ENCODE measurements at regions not wholly inside any gene's neighbourhood (a gene's known extent, or its start where the extent isn't known, plus 50 kb on each side); places are given as distances from the start of the nearest gene placed in this dataset.

GRCh38 chr7:85415743-85416142 is 228.9 kb upstream of the SEMA3D start:
- Mint-ChIP-seq H3K27ac (ENCODE audit: low read depth, unreplicated experiment) (no peak overlapping the region), H3K9me3 (ENCODE audit: unreplicated experiment) (no peaks in the 10 kb centered on the region), H3K27me3 (ENCODE audit: insufficient read depth, unreplicated experiment) (peaks cover 38% of the 10 kb centered on the region), H3K4me1 (ENCODE audit: insufficient read depth, unreplicated experiment) (no peaks in the 10 kb centered on the region), H3K36me3 (ENCODE audit: insufficient read depth, unreplicated experiment) (no peaks in the 10 kb centered on the region), H3K4me3 (ENCODE audit: unreplicated experiment) (no peak overlapping the region)
- ChIA-PET CTCF (no interaction called here), POLR2A (no interaction called here)
- BruUV-seq (replicated peaks), result no TSS peak
- intact Hi-C loops (cut with micrococcal nuclease), result no loop called here
- TF ChIP-seq, protein P1, sequence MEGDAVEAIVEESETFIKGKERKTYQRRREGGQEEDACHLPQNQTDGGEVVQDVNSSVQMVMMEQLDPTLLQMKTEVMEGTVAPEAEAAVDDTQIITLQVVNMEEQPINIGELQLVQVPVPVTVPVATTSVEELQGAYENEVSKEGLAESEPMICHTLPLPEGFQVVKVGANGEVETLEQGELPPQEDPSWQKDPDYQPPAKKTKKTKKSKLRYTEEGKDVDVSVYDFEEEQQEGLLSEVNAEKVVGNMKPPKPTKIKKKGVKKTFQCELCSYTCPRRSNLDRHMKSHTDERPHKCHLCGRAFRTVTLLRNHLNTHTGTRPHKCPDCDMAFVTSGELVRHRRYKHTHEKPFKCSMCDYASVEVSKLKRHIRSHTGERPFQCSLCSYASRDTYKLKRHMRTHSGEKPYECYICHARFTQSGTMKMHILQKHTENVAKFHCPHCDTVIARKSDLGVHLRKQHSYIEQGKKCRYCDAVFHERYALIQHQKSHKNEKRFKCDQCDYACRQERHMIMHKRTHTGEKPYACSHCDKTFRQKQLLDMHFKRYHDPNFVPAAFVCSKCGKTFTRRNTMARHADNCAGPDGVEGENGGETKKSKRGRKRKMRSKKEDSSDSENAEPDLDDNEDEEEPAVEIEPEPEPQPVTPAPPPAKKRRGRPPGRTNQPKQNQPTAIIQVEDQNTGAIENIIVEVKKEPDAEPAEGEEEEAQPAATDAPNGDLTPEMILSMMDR (IDR thresholded peaks at IDR 0.05; ENCODE audit: unreplicated experiment), result no peak
- DNase-seq (ENCODE audit: unreplicated experiment), result no peak

DNA sequence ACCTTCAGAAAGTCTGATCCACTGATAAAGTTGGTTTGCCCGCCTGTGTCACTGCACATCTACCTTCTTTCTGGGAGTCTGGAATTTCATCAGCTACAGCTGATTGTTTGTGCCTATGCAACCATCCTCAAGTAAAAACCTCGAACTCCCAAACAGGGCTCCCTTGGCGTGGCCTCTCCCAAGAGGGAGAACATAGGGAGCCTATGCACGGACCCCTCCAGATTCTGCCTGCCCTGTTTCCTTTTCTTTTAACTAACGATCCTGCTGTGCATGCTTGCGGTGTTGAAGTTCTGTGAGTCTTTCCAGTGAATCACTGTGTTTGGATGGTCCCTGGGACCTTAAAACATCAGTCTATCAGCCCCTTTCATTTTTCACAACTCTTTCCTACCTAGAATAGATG is 226.9 kb upstream of the SEMA3D start:
- CTCF ChIA-PET, result interaction anchor here (0.6 kb wide), 2 partner anchors 18 to 47 kb away, joined by 3 to 5 read pairs; no protein-coding TSS in a partner anchor
- H3K36me3 Mint-ChIP-seq (ENCODE audit: insufficient read depth, unreplicated experiment), result no peaks in the 10 kb centered on the region
- intact Hi-C loops (cut with micrococcal nuclease), result no loop called here
- no peaks in the 10 kb centered on the region for H3K4me1 Mint-ChIP-seq (ENCODE audit: insufficient read depth, unreplicated experiment)
- no peaks in the 10 kb centered on the region for H3K9me3 Mint-ChIP-seq (ENCODE audit: unreplicated experiment)
- TF ChIP-seq, protein P1 (IDR thresholded peaks at IDR 0.05; ENCODE audit: unreplicated experiment), result no peak
- H3K27me3 Mint-ChIP-seq (ENCODE audit: insufficient read depth, unreplicated experiment), result peaks cover 46% of the 10 kb centered on the region
- POLR2A ChIA-PET, result no interaction called here
- no TSS peak for BruUV-seq (replicated peaks)
- no peak for DNase-seq (ENCODE audit: unreplicated experiment)
- no peak overlapping the region for H3K4me3 Mint-ChIP-seq (ENCODE audit: unreplicated experiment)
- H3K27ac Mint-ChIP-seq (ENCODE audit: low read depth, unreplicated experiment), result no peak overlapping the region

- POLR2A ChIA-PET, result no interaction called here
- Mint-ChIP-seq H3K9me3 (ENCODE audit: unreplicated experiment) (no peaks in the 10 kb centered on the region), H3K4me3 (ENCODE audit: unreplicated experiment) (no peak overlapping the region), H3K27ac (ENCODE audit: low read depth, unreplicated experiment) (no peak overlapping the region), H3K36me3 (ENCODE audit: insufficient read depth, unreplicated experiment) (no peaks in the 10 kb centered on the region), H3K4me1 (ENCODE audit: insufficient read depth, unreplicated experiment) (no peaks in the 10 kb centered on the region), H3K27me3 (ENCODE audit: insufficient read depth, unreplicated experiment) (peaks cover 46% of the 10 kb centered on the region)
- CTCF ChIA-PET, result no interaction called here
- TF ChIP-seq, protein P1 (IDR thresholded peaks at IDR 0.05; ENCODE audit: unreplicated experiment), result no peak
- no peak for DNase-seq (ENCODE audit: unreplicated experiment)
- intact Hi-C loops (cut with micrococcal nuclease), result no loop called here
- BruUV-seq (replicated peaks), result no TSS peak
These were observed 226.1 kb upstream of the SEMA3D start for GRCh38 chr7:85412912-85413311.

- DNase-seq (ENCODE audit: unreplicated experiment), result no peak
- Mint-ChIP-seq H3K36me3 (ENCODE audit: insufficient read depth, unreplicated experiment) (no peaks in the 10 kb centered on the region), H3K27me3 (ENCODE audit: insufficient read depth, unreplicated experiment) (peaks cover 44% of the 10 kb centered on the region), H3K4me1 (ENCODE audit: insufficient read depth, unreplicated experiment) (no peaks in the 10 kb centered on the region), H3K4me3 (ENCODE audit: unreplicated experiment) (no peak overlapping the region), H3K9me3 (ENCODE audit: unreplicated experiment) (no peaks in the 10 kb centered on the region), H3K27ac (ENCODE audit: low read depth, unreplicated experiment) (no peak overlapping the region)
- BruUV-seq (replicated peaks), result no TSS peak
- POLR2A ChIA-PET, result no interaction called here
- CTCF ChIA-PET, result no interaction called here
- intact Hi-C loops (cut with micrococcal nuclease), result no loop called here
- TF ChIP-seq, protein P1 (IDR thresholded peaks at IDR 0.05; ENCODE audit: unreplicated experiment), result no peak
These were observed 220.5 kb upstream of the SEMA3D start for GRCh38 chr7:85407391-85407790.

Measured in MCF 10A (cell line).